Activated CD4-positive, CD25-positive, alpha-beta regulatory T cell treated with anti-CD3 and anti-CD28 coated beads, Interleukin-2, amount 50 U/mL, for 24 hours (primary cell): ENCODE measurements at regions not wholly inside any gene's neighbourhood (a gene's known extent, or its start where the extent isn't known, plus 50 kb on each side); places are given as distances from the start of the nearest gene placed in this dataset.

Experiments used
- ATAC-seq, 2 donors: fragments of 150-1000 bp; cut with Tn5 transposase; one replicate each; pipeline ENCODE4 v1.10.0; 2021; ENCODE audit warnings: mild to moderate bottlenecking in 1 of 2, moderate library complexity in 1 of 2

DNA sequence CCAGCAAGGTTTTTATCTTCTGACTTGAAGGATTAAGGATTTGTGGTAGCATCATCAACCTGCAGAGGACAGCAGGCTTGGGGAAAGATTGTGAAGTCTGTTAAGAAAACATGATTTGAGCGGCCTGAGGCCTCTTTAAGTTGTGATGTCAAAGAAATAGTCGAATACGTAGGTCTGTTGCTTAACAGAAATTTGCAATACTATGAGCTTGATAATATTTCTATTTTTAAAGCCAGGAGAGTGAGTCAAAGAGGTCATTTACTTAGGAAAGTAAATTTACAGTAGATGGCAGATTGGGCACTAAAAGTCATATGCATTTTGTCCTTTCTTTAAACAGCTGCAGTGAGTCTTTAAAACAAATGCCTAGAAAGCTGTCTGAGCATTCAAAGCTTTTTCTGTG, 336.3 kb downstream of the DIPK2A start:
- no peak for ATAC-seq

- ATAC-seq = no peak
These were observed 336.8 kb downstream of the DIPK2A start for GRCh38 chr3:144308396-144308795.

DNA sequence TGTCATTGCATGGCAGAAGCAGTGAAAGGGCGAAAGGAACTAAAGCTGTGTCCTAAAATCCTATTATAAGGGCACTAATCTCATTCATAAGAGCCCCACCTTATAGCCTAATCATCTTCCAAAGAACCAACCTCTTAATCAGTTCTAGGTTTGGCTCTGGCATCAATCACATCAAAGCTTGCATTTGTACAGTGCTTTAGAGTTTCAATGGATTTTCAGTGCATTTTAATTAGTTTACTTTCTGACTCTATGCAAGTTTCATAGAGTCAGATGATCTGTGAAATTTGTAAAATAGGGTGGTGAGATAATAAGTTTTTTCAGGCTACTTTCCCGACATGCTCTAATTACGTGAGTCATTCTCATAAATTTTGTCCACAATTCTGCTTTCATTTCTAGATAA, 341.1 kb downstream of the DIPK2A start:
- no peak for ATAC-seq

- no peak for ATAC-seq
These were observed 343.3 kb downstream of the DIPK2A start for GRCh38 chr3:144314946-144315345.

DNA sequence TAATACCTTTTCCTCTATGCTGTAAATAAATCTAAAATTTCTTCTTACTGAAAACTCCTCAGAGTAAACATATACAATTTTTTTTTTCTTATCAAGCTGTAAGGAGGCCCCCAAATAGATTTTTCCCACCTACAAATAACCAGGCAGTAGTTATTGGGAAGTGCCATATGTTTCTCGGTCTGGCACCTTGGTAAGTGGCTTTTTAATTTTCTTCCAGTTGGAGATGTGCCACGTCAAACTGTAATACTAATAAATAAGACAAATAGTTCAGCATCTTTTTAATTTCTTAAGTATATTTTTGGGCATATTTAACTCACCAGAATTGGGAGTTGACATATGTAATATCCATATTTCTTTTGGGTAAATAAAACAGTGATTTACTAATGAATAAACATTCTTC, 346.3 kb downstream of the DIPK2A start:
- ATAC-seq = no peak

GRCh38 chr3:144324076-144324475, 352.5 kb downstream of the DIPK2A start:
- ATAC-seq = no peak

DNA sequence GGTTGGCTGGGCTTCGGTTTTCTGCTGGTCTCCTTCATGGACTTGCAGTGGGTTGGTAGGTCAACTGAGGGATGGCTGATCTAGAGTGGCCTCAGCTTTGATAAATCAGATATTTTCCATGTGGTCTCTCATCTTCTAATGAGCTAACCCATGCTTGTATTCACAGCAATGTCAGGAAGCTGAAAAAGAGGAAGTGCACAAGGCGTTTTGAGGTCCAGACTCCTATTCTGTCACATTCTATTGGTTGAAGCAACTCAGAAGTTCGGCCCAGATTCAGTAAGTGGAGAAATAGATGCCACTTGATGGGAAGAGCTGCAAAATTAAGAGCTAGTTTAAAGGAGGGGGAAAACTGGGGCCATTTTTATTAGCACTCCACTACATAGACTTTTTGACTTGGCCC, 361.2 kb downstream of the DIPK2A start:
- ATAC-seq = no peak

GRCh38 chr3:144341471-144341870, 369.8 kb downstream of the DIPK2A start:
- no peak for ATAC-seq

GRCh38 chr3:144343343-144343742, 371.7 kb downstream of the DIPK2A start:
- ATAC-seq = no peak

DNA sequence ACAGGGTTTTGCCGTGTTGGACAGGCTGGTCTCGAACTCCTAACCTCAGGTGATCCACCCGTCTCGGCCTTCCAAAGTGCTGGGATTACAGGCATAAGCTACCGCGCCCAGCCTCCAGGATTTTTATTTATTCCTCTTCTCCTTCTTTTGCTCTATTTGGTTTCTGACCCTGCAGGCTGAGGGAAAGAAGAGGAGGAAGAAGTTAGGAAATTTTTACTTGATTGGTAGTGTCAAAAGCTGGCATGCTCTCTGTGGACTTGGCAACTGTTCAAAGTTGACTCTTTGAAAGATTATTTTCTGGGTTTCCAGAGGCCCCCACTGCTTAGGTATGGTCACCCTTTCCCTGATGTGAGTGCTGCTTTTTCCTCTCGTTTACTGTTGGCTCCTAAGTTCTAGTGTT, 372.2 kb downstream of the DIPK2A start:
- no peak for ATAC-seq

GRCh38 chr3:144344925-144345548, 373.4 kb downstream of the DIPK2A start:
- ATAC-seq = no peak

DNA sequence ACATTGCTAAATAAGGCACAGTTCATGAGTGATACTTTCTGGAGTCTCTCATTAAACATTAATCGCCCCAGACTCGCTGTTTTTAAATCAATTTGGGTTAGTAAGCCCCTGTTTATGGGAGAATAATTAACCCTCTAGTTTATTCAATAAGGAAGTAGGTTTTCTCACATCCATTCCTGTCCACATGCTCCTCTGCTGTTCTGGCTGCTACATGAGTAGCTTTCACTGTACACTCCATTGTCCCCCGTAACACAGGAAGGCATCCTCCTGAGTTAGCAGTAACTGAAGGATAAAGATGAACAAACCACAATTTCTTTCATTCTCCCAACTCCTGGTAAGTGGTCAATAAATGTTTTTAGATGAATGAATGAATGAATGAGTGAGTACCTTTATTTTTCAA, 378.5 kb downstream of the DIPK2A start:
- no peak for ATAC-seq

- ATAC-seq = no peak
These were observed 379.4 kb downstream of the DIPK2A start for GRCh38 chr3:144351011-144351410.

- ATAC-seq = no peak
These were observed 380.2 kb downstream of the DIPK2A start for GRCh38 chr3:144351773-144352365.

DNA sequence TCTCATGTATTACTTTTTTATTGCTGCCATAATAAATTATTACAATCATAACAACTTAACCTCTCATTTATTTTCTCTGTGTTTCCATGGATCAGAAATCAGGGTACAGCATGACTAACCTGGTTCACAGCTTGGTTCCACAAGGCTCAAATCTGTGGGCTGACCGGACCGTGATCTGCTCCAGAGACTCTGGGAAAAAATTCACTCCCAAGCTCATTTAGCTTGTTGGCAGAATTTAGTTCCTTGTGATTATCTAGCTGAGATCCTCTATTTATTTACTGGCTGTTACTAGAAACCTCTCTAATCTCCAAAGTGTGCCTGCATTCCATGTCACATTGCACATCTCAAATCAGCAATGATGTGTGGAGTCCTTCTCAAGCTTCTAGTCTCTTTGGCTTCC, 386.6 kb downstream of the DIPK2A start:
- no peak for ATAC-seq

GRCh38 chr3:144361002-144361401, 389.4 kb downstream of the DIPK2A start:
- no peak for ATAC-seq

DNA sequence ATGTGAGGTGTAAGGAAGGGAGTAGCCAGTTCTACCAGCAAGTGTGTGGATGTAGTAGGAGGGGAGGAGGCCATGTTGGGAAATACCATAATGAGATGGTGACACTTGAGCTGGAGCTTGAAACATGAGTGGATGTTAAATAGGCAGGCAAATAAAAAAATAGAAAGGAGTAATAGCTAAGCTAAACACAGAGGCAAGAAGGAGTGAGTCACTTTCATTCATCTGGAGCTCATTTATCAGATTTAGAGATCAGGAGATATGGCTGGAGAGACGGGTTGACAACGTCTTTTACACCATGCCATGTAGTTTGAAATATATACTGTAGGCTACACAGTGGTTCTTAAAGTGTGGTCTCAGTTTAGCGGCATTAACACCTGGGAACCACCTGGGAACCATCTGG, 390.5 kb downstream of the DIPK2A start:
- ATAC-seq = no peak

GRCh38 chr3:144363856-144364255, 392.2 kb downstream of the DIPK2A start:
- ATAC-seq = no peak

- ATAC-seq = no peak
These were observed 393.1 kb downstream of the DIPK2A start for GRCh38 chr3:144364737-144365136.

DNA sequence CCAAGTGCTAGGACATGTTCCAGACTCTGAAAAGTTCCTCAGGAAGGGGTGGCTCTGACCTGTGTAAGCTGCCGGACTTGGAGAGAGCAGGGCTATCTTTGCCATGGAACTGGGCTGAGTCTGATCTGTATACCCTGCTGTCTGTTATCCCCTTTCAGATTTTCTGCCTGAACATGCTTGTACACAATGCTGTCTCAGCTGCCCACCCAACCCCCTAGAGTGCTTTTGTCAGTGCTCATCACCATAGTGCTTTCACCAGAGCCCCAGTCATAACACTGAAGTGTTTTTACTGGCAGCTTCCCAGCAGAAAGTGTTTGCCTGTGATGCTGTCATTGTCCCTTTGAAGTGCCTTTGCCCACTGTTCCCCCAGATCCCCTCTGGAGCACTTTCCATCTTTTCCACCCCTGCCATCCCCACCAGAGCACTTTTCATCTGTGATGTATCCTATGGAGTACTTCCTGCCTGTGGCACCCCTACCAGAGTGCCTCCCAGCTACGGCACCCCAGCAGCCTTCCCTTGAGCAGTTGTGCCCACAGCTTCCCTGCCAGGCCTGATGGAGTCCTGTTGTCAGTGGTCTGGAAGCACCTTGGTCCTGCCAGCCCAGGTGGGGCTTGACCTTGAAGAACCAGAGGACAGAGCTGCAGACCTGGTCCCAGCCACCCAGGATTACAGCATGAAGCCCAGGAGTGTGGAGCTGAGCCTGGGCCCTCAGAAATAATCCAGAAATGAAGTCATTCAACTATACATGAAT, 397.7 kb downstream of the DIPK2A start:
- no peak for ATAC-seq

DNA sequence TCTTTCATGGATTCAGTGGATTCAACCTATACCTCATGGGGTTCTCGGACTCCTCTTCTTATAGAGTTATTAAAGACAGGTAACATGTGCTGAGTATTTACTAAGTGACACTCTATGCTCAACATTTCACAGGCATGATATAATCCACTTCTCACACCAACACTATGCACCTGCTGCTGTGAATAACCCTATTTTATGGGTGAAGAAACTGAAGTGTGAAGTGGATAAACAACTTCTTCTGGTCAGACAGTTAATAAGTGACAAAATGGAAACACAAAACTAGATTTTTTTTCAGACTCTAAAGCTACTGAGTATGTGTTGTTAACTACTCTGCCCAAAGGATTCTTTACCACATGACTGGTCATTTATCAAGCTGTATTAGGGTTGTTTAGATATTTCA, 403.5 kb downstream of the DIPK2A start:
- no peak for ATAC-seq

DNA sequence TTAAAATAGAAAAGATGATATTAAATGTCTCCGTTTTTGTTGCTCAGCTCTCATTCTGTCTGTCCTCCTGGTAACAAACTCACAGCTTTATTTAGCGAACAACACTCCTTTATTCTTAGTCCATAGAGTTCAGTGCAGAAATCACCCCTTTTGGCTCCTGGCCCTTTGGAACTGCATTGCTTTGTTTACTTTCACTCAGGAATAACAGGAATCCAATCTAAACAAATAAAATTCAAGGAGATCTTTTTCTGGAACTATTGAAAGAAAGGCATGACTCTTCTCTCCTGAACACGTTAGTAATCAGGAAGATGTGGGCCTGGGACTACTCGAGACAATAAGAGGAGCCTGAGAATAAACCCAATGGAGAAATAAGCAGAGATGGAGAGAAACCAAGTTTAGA, 409.2 kb downstream of the DIPK2A start:
- ATAC-seq = no peak

GRCh38 chr3:144381607-144382006, 410.0 kb downstream of the DIPK2A start:
- no peak for ATAC-seq

DNA sequence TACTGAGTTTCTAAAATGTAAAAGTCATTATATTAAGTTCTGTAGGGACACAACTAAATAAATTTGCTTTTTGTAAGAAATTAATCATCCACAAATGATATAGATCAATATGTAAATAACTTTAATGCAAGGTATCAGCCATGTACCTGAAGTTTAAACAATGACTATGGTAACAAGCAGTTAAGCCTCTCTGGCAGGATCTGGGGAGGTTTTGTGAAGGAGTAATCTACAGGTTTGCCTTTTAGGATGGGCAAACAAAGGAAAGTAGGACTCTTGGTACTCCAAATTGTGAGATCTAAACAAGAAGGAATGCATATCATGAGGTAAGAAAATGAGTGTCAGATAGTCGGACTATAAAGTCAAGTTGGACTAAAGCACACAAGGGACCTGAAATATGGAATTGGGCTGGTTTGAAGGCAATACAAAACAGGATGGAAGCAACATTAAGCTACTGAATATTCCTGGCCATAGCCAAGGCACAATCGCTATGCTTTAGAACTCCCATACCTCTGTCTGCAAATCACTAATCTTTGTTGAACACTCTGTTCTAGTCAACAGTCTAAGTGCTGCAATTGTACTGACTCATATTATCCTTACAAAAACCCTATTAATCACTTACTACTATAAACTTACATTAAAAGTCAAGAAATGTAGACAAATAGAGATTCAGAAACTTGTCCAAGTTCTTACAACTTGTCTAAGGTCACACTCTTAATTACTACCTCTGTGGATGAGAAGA, 412.8 kb downstream of the DIPK2A start:
- no peak for ATAC-seq
